GM23248 (cell line): ENCODE measurements at regions not wholly inside any gene's neighbourhood (a gene's known extent, or its start where the extent isn't known, plus 50 kb on each side); places are given as distances from the start of the nearest gene placed in this dataset.

Experiments
- DNase-seq: peaks from one replicate; pipeline ENCODE4 v3.0.0-alpha.2; 2015
- H2AFZ ChIP-seq: fragments of 200-600 bp; sonication (generic); 2 replicates; pipeline ENCODE4 v1.6.1; 2016; ENCODE audit warnings: antibody characterized with exemption
- H3F3A ChIP-seq: fragments of 200-600 bp; sonication (generic); 2 replicates; pipeline ENCODE4 v1.6.1; 2016; ENCODE audit warnings: mild to moderate bottlenecking, antibody characterized with exemption, mixed run types; ENCODE audit not compliant: insufficient read depth
- H3K27ac ChIP-seq: fragments of 200-600 bp; sonication (generic); 2 replicates; pipeline ENCODE4 v1.5.1; 2016; ENCODE audit warnings: mild to moderate bottlenecking
- H3K27me3 ChIP-seq: fragments of 200-600 bp; sonication (generic); replicated peaks from 2 replicates; pipeline ENCODE4 v1.6.1; 2016; ENCODE audit warnings: mild to moderate bottlenecking; ENCODE audit not compliant: insufficient read depth
- H3K36me3 ChIP-seq: fragments of 200-600 bp; sonication (generic); 2 replicates; pipeline ENCODE4 v1.6.1; 2016; ENCODE audit warnings: low read depth, mild to moderate bottlenecking
- H3K4me1 ChIP-seq: fragments of 200-600 bp; sonication (generic); 2 replicates; pipeline ENCODE4 v1.6.1; 2016; ENCODE audit warnings: mild to moderate bottlenecking; ENCODE audit not compliant: insufficient read depth
- H3K4me2 ChIP-seq: fragments of 200-600 bp; sonication (generic); one replicate; pipeline ENCODE4 v1.6.1; 2016; ENCODE audit warnings: mild to moderate bottlenecking; ENCODE audit not compliant: unreplicated experiment
- H3K4me3 ChIP-seq: fragments of 200-600 bp; sonication (generic); 2 replicates; pipeline ENCODE4 v1.5.1; 2016; ENCODE audit warnings: mild to moderate bottlenecking
- H3K79me2 ChIP-seq: fragments of 200-600 bp; sonication (generic); 2 replicates; pipeline ENCODE4 v1.6.1; 2016; ENCODE audit warnings: mild to moderate bottlenecking; ENCODE audit not compliant: insufficient read depth
- H3K9ac ChIP-seq: fragments of 200-600 bp; sonication (generic); 2 replicates; pipeline ENCODE4 v1.6.1; 2016; ENCODE audit warnings: mild to moderate bottlenecking
- H3K9me2 ChIP-seq: fragments of 200-600 bp; sonication (generic); 2 replicates; pipeline ENCODE4 v1.6.1; 2016; ENCODE audit warnings: mixed run types, mild to moderate bottlenecking, moderate library complexity; ENCODE audit not compliant: insufficient read depth
- H3K9me3 ChIP-seq: fragments of 200-600 bp; sonication (generic); one replicate; pipeline ENCODE4 v1.6.1; 2017; ENCODE audit warnings: low read depth
- H4K20me1 ChIP-seq: fragments of 200-600 bp; sonication (generic); 2 replicates; pipeline ENCODE4 v1.6.0; 2016; ENCODE audit not compliant: insufficient read depth
- EZH2 ChIP-seq: fragments of 200-600 bp; sonication (generic); IDR thresholded peaks from 2 replicates; pipeline ENCODE4 v1.6.1; 2018; ENCODE audit warnings: antibody characterized with exemption, mild to moderate bottlenecking; ENCODE audit not compliant: insufficient read depth, poor library complexity, severe bottlenecking
- EZH2phosphoT487 ChIP-seq: fragments of 200-600 bp; sonication (generic); IDR thresholded peaks from 2 replicates; pipeline ENCODE4 v1.6.1; 2018; ENCODE audit warnings: antibody characterized with exemption, moderate library complexity, mild to moderate bottlenecking, low read depth; ENCODE audit not compliant: insufficient read depth
- WGBS, 2 experiments: methylation state at CpG; one replicate each; pipeline ENCODE4 v1.1.6; 2015 to 2017; ENCODE audit warnings: low lambda C conversion rate in 2 of 2, low coverage in 1 of 2; ENCODE audit errors: missing lambda C conversion rate in 2 of 2; 5-methylcytosine and 5-hydroxymethylcytosine counted together
- in situ Hi-C: fragments of 300-500 bp; cut with MboI; formaldehyde crosslinking; loops from 2 replicates; pipeline ENCODE4 v1.15.0; 2020

- Histone ChIP-seq H3F3A (no peaks in the 10 kb centered on the region), H3K9me2 (no peaks in the 10 kb centered on the region), H3K79me2 (no peaks in the 10 kb centered on the region), H3K9me3 (no peaks in the 10 kb centered on the region), H3K9ac (no peak overlapping the region), H3K4me1 (no peaks in the 10 kb centered on the region), H3K36me3 (no peaks in the 10 kb centered on the region), H3K27me3 (peaks cover 17% of the 10 kb centered on the region), H3K4me2 (no peak overlapping the region), H4K20me1 (no peaks in the 10 kb centered on the region), H3K27ac (no peak overlapping the region), H3K4me3 (no peak overlapping the region), H2AFZ (no peak overlapping the region)
- in situ Hi-C loops = no loop called here
- DNase-seq = no peak
- no peak for TF ChIP-seq EZH2
- 4 to 10% methylated on average over 4 of the region's 4 CpGs for WGBS, 2 experiments
Measured at GRCh38 chr1:181327796-181328195, 155.5 kb upstream of the CACNA1E start.

GRCh38 chr1:181334724-181335123 is 148.6 kb upstream of the CACNA1E start:
- in situ Hi-C loops = no loop called here
- Histone ChIP-seq H3K9ac (no peak overlapping the region), H2AFZ (no peak overlapping the region), H3K27ac (no peak overlapping the region), H3K4me1 (no peaks in the 10 kb centered on the region), H3K9me3 (no peaks in the 10 kb centered on the region), H3F3A (no peaks in the 10 kb centered on the region), H4K20me1 (no peaks in the 10 kb centered on the region), H3K27me3 (no peaks in the 10 kb centered on the region), H3K79me2 (no peaks in the 10 kb centered on the region), H3K36me3 (no peaks in the 10 kb centered on the region), H3K9me2 (no peaks in the 10 kb centered on the region), H3K4me3 (no peak overlapping the region), H3K4me2 (no peak overlapping the region)
- DNase-seq = no peak
- 25 to 36% methylated on average over 2 of the region's 2 CpGs for WGBS, 2 experiments
- TF ChIP-seq EZH2phosphoT487 = no peak
- no peak for TF ChIP-seq EZH2

DNA sequence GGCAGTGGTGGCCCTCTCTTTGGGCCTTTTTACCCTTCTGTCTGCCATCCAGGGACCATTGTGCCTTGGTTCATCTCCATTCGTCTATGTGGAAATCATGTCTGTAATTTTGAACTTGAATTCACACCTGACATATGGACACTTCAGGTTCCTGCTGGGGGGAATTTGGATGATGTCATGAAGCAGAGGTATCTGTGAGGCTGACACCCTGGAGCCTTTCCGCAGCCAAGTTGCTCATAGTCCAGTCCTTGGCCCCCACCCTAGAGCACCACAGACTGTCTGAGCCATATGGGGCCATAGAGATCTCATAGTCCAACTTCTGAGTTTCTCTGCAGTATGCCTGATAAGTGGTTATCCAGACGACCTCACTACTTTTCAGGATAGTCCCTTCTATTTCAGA is 147.7 kb upstream of the CACNA1E start:
- no peaks in the 10 kb centered on the region for H3K9me2 ChIP-seq
- no peak overlapping the region for H3K27ac ChIP-seq
- DNase-seq = no peak
- H3K4me1 ChIP-seq = no peaks in the 10 kb centered on the region
- H3K4me3 ChIP-seq = no peak overlapping the region
- H3F3A ChIP-seq = no peaks in the 10 kb centered on the region
- no peaks in the 10 kb centered on the region for H4K20me1 ChIP-seq
- TF ChIP-seq EZH2phosphoT487 (no peak), EZH2 (no peak)
- no peaks in the 10 kb centered on the region for H3K27me3 ChIP-seq
- H3K9ac ChIP-seq = no peak overlapping the region
- no peak overlapping the region for H2AFZ ChIP-seq
- H3K79me2 ChIP-seq = no peaks in the 10 kb centered on the region
- WGBS, 2 experiments = 23 to 30% methylated on average over 3 of the region's 3 CpGs
- no peaks in the 10 kb centered on the region for H3K36me3 ChIP-seq
- no peaks in the 10 kb centered on the region for H3K9me3 ChIP-seq
- H3K4me2 ChIP-seq = no peak overlapping the region
- in situ Hi-C loops = no loop called here

GRCh38 chr1:181341026-181341632 is 142.2 kb upstream of the CACNA1E start:
- H3K4me3 ChIP-seq = no peak overlapping the region
- no peak overlapping the region for H3K4me2 ChIP-seq
- no peaks in the 10 kb centered on the region for H3F3A ChIP-seq
- H3K79me2 ChIP-seq = no peaks in the 10 kb centered on the region
- H3K27me3 ChIP-seq = peaks cover 3% of the 10 kb centered on the region; the same call in 1 of the 2 replicates
- in situ Hi-C loops = no loop called here
- no peaks in the 10 kb centered on the region for H4K20me1 ChIP-seq
- DNase-seq = no peak
- no peak overlapping the region for H3K9ac ChIP-seq
- H3K27ac ChIP-seq = no peak overlapping the region
- no peaks in the 10 kb centered on the region for H3K4me1 ChIP-seq
- H3K9me2 ChIP-seq = no peaks in the 10 kb centered on the region
- no peaks in the 10 kb centered on the region for H3K36me3 ChIP-seq
- no peak overlapping the region for H2AFZ ChIP-seq
- no peaks in the 10 kb centered on the region for H3K9me3 ChIP-seq
- WGBS, 2 experiments = 12 to 17% methylated on average over 6 of the region's 6 CpGs
- TF ChIP-seq EZH2 = no peak
- TF ChIP-seq EZH2phosphoT487 = no peak

- H3K79me2 ChIP-seq = no peaks in the 10 kb centered on the region
- TF ChIP-seq EZH2 (no peak), EZH2phosphoT487 (no peak)
- no peak overlapping the region for H3K9ac ChIP-seq
- no peaks in the 10 kb centered on the region for H3K36me3 ChIP-seq
- in situ Hi-C loops = no loop called here
- H3K9me2 ChIP-seq = no peaks in the 10 kb centered on the region
- WGBS, 2 experiments = 44 to 48% methylated on average over 3 of the region's 3 CpGs
- H3K27ac ChIP-seq = no peak overlapping the region
- H4K20me1 ChIP-seq = no peaks in the 10 kb centered on the region
- no peaks in the 10 kb centered on the region for H3K4me1 ChIP-seq
- H3F3A ChIP-seq = no peaks in the 10 kb centered on the region
- H3K4me2 ChIP-seq = no peak overlapping the region
- no peak overlapping the region for H3K4me3 ChIP-seq
- no peak overlapping the region for H2AFZ ChIP-seq
- H3K9me3 ChIP-seq = no peaks in the 10 kb centered on the region
- DNase-seq = no peak
- peaks cover 3% of the 10 kb centered on the region; the same call in 1 of the 2 replicates for H3K27me3 ChIP-seq
Measured at GRCh38 chr1:181344091-181344490, 139.2 kb upstream of the CACNA1E start.
